K562 (cell line): ENCODE measurements at regions not wholly inside any gene's neighbourhood (a gene's known extent, or its start where the extent isn't known, plus 50 kb on each side); places are given as distances from the start of the nearest gene placed in this dataset.

Experiments used
- ATAC-seq: fragments of 200-7000 bp; cut with Tn5 transposase; 3 replicates; pipeline ENCODE4 v1.9.1; 2020; ENCODE audit warnings: moderate library complexity
- BruUV-seq: library from RNA; stranded (reverse); fragments of 400-500 nt; replicated peaks from 2 replicates; lab custom pipeline; 2021; lab: Mats Ljungman, UMichigan
- CTCF ChIA-PET: fragments of 300-600 bp; formaldehyde crosslinking; extraction: SDS; loops from one replicate; lab custom pipeline; 2021; ENCODE audit warnings: low intra/inter-chr PET ratio; lab: Yijun Ruan, JAX
- POLR2A ChIA-PET: fragments of 300-600, 350-650 bp; sonication (Branson Sonifier 250); formaldehyde crosslinking; extraction: SDS; loops from one replicate; lab custom pipeline; 2021; ENCODE audit warnings: antibody characterized with exemption, inconsistent platforms; lab: Yijun Ruan, JAX
- DNase-seq, 4 experiments: peaks; one replicate each; pipeline versions ENCODE4 v3.0.0 to v3.0.0-alpha.2; 2011 to 2018; ENCODE audit warnings: low spot score in 3 of 4, mixed read lengths in 3 of 4; ENCODE audit errors: extremely low read depth in 1 of 4
- FAIRE-seq: peaks from 2 replicates; lab custom pipeline; 2011; peaks lifted over from hg19 to GRCh38; lab: Jason Lieb, UNC
- H2AFZ ChIP-seq: 2 replicates; pipeline ENCODE4 v1.6.0; 2011; ENCODE audit warnings: low read depth, low read length, control low read depth, inconsistent platforms
- H3K27ac ChIP-seq: fragments of 200-600 bp; 3 replicates; pipeline ENCODE4 v1.8.0; 2011; ENCODE audit warnings: low read depth, mild to moderate bottlenecking, control low read depth, inconsistent platforms, low read length, moderate library complexity, mixed read lengths; ENCODE audit errors: extremely low read depth
- H3K27me3 ChIP-seq, 2 experiments: fragments of 300-600 bp in 1 of 2; 2 replicates in 1 of 2; 3 replicates in 1 of 2; pipeline versions ENCODE4 v1.6.0 to v1.8.0; 2011; ENCODE audit warnings: inconsistent platforms in 2 of 2, low read length in 2 of 2, mild to moderate bottlenecking in 1 of 2, mixed read lengths in 1 of 2, moderate library complexity in 1 of 2; ENCODE audit not compliant: control insufficient read depth in 2 of 2, insufficient read depth in 2 of 2
- H3K36me3 ChIP-seq: fragments of 300-600 bp; 3 replicates; pipeline ENCODE4 v1.8.0; 2011; ENCODE audit warnings: mild to moderate bottlenecking, low read length, inconsistent platforms; ENCODE audit not compliant: control insufficient read depth, insufficient read depth
- H3K4me1 ChIP-seq, 2 experiments: fragments of 200-600 bp in 1 of 2; replicated peaks in 1 of 2; 2 replicates in 1 of 2; 3 replicates in 1 of 2; pipeline versions ENCODE4 v1.5.1 to v1.8.0; 2011; ENCODE audit warnings: inconsistent platforms in 2 of 2, low read length in 2 of 2, mild to moderate bottlenecking in 1 of 2, mixed read lengths in 1 of 2, moderate library complexity in 1 of 2; ENCODE audit not compliant: control insufficient read depth in 2 of 2, insufficient read depth in 2 of 2
- H3K4me2 ChIP-seq: 2 replicates; pipeline ENCODE4 v1.6.1; 2011; ENCODE audit warnings: low read length, control low read depth, inconsistent platforms, mixed read lengths; ENCODE audit not compliant: insufficient read depth
- H3K4me3 ChIP-seq: fragments of 200-600 bp; sonication (generic), shearing (Covaris generic); 2 replicates; pipeline ENCODE4 v1.5.1; 2016; ENCODE audit warnings: control low read depth, inconsistent platforms
- H3K79me2 ChIP-seq: fragments of 200-600 bp; 3 replicates; pipeline ENCODE4 v1.8.0; 2011; ENCODE audit warnings: low read length, inconsistent platforms; ENCODE audit not compliant: control insufficient read depth, insufficient read depth
- H3K9ac ChIP-seq, 2 experiments: 2 replicates each; pipeline versions ENCODE4 v1.6.0 to v1.6.1; 2011; ENCODE audit warnings: low read depth in 2 of 2, low read length in 2 of 2, control low read depth in 1 of 2, inconsistent platforms in 1 of 2, mild to moderate bottlenecking in 1 of 2, mixed read lengths in 1 of 2; ENCODE audit not compliant: insufficient read depth in 1 of 2
- H3K9me1 ChIP-seq: one replicate; pipeline ENCODE4 v1.6.0; 2011; ENCODE audit warnings: inconsistent platforms, mild to moderate bottlenecking, low read length, moderate library complexity; ENCODE audit not compliant: control insufficient read depth, insufficient read depth
- H3K9me3 ChIP-seq: replicated peaks from 2 replicates; pipeline ENCODE4 v1.5.1; 2011; ENCODE audit warnings: low read depth, low read length, inconsistent platforms; ENCODE audit not compliant: control insufficient read depth, insufficient read depth
- H4K20me1 ChIP-seq: replicated peaks from 2 replicates; pipeline ENCODE4 v1.6.1; 2011; ENCODE audit warnings: low read length, inconsistent platforms, mixed read lengths; ENCODE audit not compliant: control insufficient read depth, insufficient read depth
- ARID2 ChIP-seq: fragments of 450-650 bp; IDR thresholded peaks from 2 replicates; pipeline ENCODE4 v1.6.1; 2017; ENCODE audit warnings: antibody characterized with exemption, mild to moderate bottlenecking
- CC2D1A ChIP-seq: fragments of 450-650 bp; IDR thresholded peaks from 2 replicates; pipeline ENCODE4 v1.6.1; 2017; ENCODE audit warnings: mild to moderate bottlenecking
- CCAR2 ChIP-seq: fragments of 200-400 bp; formaldehyde crosslinking; IDR thresholded peaks from 2 replicates; pipeline ENCODE4 v1.6.1; 2017; ENCODE audit warnings: mild to moderate bottlenecking, low read depth, low read length
- FOXJ2 ChIP-seq: fragments of 200-800 bp; sonication (Bioruptor generic); IDR thresholded peaks from 2 replicates; pipeline ENCODE4 v1.6.1; 2016; ENCODE audit warnings: missing genetic modification characterization, missing compliant biosample characterization
- HMG20B ChIP-seq: fragments of 250-450 bp; sonication (Bioruptor Pico); IDR thresholded peaks from 2 replicates; pipeline ENCODE4 v1.5.0; 2021; ENCODE audit warnings: mild to moderate bottlenecking
- IRF2 ChIP-seq: sonication (generic); formaldehyde crosslinking; IDR thresholded peaks from 2 replicates; pipeline ENCODE4 v1.8.1; 2022; ENCODE audit warnings: mild to moderate bottlenecking, missing genetic modification reagents
- KDM1A ChIP-seq, 2 experiments: fragments of 450-650 bp; IDR thresholded peaks; 2 replicates each; pipeline ENCODE4 v1.6.1; 2016; ENCODE audit warnings: mild to moderate bottlenecking in 2 of 2
- NFRKB ChIP-seq: fragments of 450-650 bp; IDR thresholded peaks from 2 replicates; pipeline ENCODE4 v1.6.1; 2016; ENCODE audit warnings: low read depth
- RAD51 ChIP-seq: fragments of 450-650 bp; IDR thresholded peaks from 2 replicates; pipeline ENCODE4 v1.7.1; 2016; ENCODE audit warnings: low read depth, mild to moderate bottlenecking, borderline replicate concordance
- RBM34 ChIP-seq: fragments of 200-400 bp; formaldehyde crosslinking; IDR thresholded peaks from 2 replicates; pipeline ENCODE4 v1.6.1; 2018; ENCODE audit warnings: low read length, borderline replicate concordance; ENCODE audit not compliant: insufficient read depth
- ZFP36 ChIP-seq: fragments of 150-350 bp; IDR thresholded peaks from 2 replicates; pipeline ENCODE4 v1.6.1; 2018; ENCODE audit warnings: low read length, low read depth; ENCODE audit not compliant: partially characterized antibody
- ZNF174 ChIP-seq: fragments of 250-450 bp; sonication (Bioruptor Pico); IDR thresholded peaks from 2 replicates; pipeline ENCODE4 v1.4.0; 2020; ENCODE audit warnings: mild to moderate bottlenecking
- ZNF551 ChIP-seq: fragments of 250-450 bp; sonication (Bioruptor Pico); IDR thresholded peaks from 2 replicates; pipeline ENCODE4 v1.5.0; 2021; ENCODE audit warnings: mild to moderate bottlenecking, moderate library complexity
- ZSCAN32 ChIP-seq: fragments of 450-650 bp; formaldehyde crosslinking; IDR thresholded peaks from 2 replicates; pipeline ENCODE4 v1.4.0; 2020; ENCODE audit warnings: mild to moderate bottlenecking, moderate library complexity
- WGBS: fragments of 100-300 bp; shearing (Covaris generic); methylation state at CpG from one replicate; pipeline ENCODE4 v1.1.6; 2016; ENCODE audit warnings: low coverage, mixed read lengths; ENCODE audit not compliant: insufficient coverage; ENCODE audit errors: missing lambda C conversion rate; 5-methylcytosine and 5-hydroxymethylcytosine counted together
- in situ Hi-C: fragments of 300-500 bp; cut with MboI; formaldehyde crosslinking; loops from 4 replicates; pipeline ENCODE4 v1.15.0; 2018; ENCODE audit warnings: inconsistent platforms, mixed read lengths
- intact Hi-C: fragments of 100-400 bp; cut with micrococcal nuclease; formaldehyde crosslinking; loops from 2 replicates; pipeline ENCODE4 v1.14.2; 2022
- TF ChIP-seq, protein P1 (sequence below): fragments of 200-800 bp; sonication (Bioruptor generic); IDR thresholded peaks from 2 replicates; pipeline ENCODE4 v1.6.1; 2017; ENCODE audit warnings: missing genetic modification characterization, missing compliant biosample characterization
- TF ChIP-seq, protein P2 (sequence below): sonication (generic); formaldehyde crosslinking; IDR thresholded peaks from 2 replicates; pipeline ENCODE4 v1.9.0; 2022; ENCODE audit warnings: mild to moderate bottlenecking, missing genetic modification reagents

DNA sequence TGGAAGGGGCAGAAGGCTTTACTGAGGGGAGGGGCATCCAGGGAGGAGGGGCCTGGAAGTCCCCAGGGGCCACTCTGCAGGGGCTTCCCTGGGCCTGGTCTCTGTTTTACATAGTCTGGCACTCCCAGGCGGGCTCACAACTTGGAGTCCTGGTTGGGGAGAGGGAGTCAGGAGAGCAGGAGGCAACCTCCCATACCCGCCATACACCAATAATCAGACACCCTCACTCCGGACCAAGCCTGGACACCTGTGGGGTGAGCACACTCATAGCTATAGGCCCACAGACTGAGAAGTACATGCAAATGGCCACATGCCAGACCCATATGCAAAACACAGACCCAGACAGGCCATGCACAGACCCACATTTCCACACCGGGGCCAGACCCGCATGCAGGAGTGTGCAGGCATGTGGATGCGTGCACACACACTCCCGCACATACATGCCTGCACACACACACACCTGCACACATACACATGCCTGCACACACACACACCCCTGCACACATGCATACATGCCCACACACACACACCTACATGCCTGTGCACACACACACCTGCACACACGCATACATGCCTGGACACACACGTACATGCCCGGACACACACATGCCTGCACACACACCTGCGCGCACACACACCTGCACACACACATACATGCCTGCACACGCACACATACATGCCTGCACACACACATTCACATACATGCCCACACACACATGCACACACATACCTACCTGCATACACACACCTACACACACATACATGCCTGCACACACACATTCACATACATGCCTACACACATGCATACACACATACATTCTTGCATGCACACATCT lies 89.5 kb upstream of the RUNX3 start:
- ATAC-seq (no peak), DNase-seq (no peak), FAIRE-seq (no peak)
- no peak overlapping the region for H3K9ac ChIP-seq
- no peaks in the 10 kb centered on the region for H3K79me2 ChIP-seq
- ChIA-PET POLR2A (no interaction called here), CTCF (no interaction called here)
- H3K9me1 ChIP-seq: no peaks in the 10 kb centered on the region
- no peaks in the 10 kb centered on the region; the same call in 1 of the 2 replicates for H4K20me1 ChIP-seq
- no peak overlapping the region for H2AFZ ChIP-seq
- no peaks in the 10 kb centered on the region for H3K36me3 ChIP-seq
- H3K4me3 ChIP-seq: no peak overlapping the region
- 0 out of 2 replicates have a peak, but pooled peaks have one; percentile 37 for TF ChIP-seq ARID2
- 0 out of 2 replicates have a peak, but pooled peaks have one; percentile 30 for TF ChIP-seq NFRKB
- no peak for TF ChIP-seq FOXJ2 (tag)
- TF ChIP-seq IRF2 (CRISPR knock-in tag): 0 out of 2 replicates have a peak, but pooled peaks have one; percentile 46
- peak in 1 of 2 experiments; percentile 26; a peak in 1 of 4 replicates for TF ChIP-seq KDM1A (IDR thresholded peaks at IDR 0.05)
- no peak overlapping the region for H3K4me2 ChIP-seq
- peaks cover under 1 to 38% of the 10 kb centered on the region in 2 experiments; a peak in 3 of 5 replicates for H3K27me3 ChIP-seq
- in situ Hi-C loops: no loop called here
- H3K9me3 ChIP-seq: no peaks in the 10 kb centered on the region
- no peak overlapping the region for H3K27ac ChIP-seq
- intact Hi-C loops: no loop called here
- no TSS peak for BruUV-seq
- H3K4me1 ChIP-seq: peaks cover 14 to 15% of the 10 kb centered on the region in 2 experiments; a peak in 3 of 5 replicates
- 41% methylated on average over 13 of the region's 13 CpGs for WGBS

DNA sequence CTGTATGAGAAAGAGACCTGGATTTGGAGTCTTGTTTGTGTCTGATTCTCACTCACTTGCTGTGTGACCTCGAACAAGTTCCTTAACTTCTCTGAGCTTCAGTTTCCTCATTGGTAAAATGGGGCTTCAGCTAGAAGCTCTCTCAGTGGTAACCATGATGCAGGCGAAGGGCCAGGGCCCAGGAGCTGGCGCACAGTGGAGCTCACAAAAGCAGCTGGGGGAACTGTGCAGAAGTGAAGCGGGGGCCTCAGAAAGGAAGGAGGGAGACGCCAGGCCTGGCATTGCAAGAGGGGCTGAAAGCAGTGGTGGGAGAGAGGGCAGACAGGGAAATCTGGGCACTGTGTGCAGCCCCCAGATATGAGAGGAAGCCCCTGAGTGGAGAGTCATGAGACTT lies 88.9 kb upstream of the RUNX3 start:
- in situ Hi-C loops: no loop called here
- WGBS: 18% methylated on average over 5 of the region's 5 CpGs
- ChIA-PET CTCF (no interaction called here), POLR2A (no interaction called here)
- Histone ChIP-seq H4K20me1 (no peaks in the 10 kb centered on the region; the same call in 1 of the 2 replicates), H3K9ac (no peak overlapping the region), H3K9me3 (no peaks in the 10 kb centered on the region), H3K4me2 (no peak overlapping the region), H2AFZ (no peak overlapping the region), H3K79me2 (no peaks in the 10 kb centered on the region), H3K4me3 (no peak overlapping the region), H3K27me3 (peaks cover 0 to 40% of the 10 kb centered on the region in 2 experiments; a peak in 2 of 5 replicates), H3K4me1 (peaks cover 14 to 15% of the 10 kb centered on the region in 2 experiments; a peak in 3 of 5 replicates), H3K9me1 (no peaks in the 10 kb centered on the region), H3K27ac (no peak overlapping the region), H3K36me3 (no peaks in the 10 kb centered on the region)
- BruUV-seq: no TSS peak
- FAIRE-seq (no peak), DNase-seq (no peak), ATAC-seq (no peak)
- intact Hi-C loops: no loop called here
- no peak for TF ChIP-seq RAD51
- TF ChIP-seq CCAR2: no peak
- no peak for TF ChIP-seq ZSCAN32 (CRISPR knock-in tag)
- no peak for TF ChIP-seq ZNF551 (CRISPR knock-in tag)
- no peak for TF ChIP-seq RBM34
- TF ChIP-seq ZNF174 (CRISPR knock-in tag): no peak
- peak; percentile 67 for TF ChIP-seq ZFP36
- TF ChIP-seq, protein P1, sequence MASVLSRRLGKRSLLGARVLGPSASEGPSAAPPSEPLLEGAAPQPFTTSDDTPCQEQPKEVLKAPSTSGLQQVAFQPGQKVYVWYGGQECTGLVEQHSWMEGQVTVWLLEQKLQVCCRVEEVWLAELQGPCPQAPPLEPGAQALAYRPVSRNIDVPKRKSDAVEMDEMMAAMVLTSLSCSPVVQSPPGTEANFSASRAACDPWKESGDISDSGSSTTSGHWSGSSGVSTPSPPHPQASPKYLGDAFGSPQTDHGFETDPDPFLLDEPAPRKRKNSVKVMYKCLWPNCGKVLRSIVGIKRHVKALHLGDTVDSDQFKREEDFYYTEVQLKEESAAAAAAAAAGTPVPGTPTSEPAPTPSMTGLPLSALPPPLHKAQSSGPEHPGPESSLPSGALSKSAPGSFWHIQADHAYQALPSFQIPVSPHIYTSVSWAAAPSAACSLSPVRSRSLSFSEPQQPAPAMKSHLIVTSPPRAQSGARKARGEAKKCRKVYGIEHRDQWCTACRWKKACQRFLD: no peak
- TF ChIP-seq CC2D1A: no peak
- TF ChIP-seq HMG20B: no peak
- TF ChIP-seq, protein P2, sequence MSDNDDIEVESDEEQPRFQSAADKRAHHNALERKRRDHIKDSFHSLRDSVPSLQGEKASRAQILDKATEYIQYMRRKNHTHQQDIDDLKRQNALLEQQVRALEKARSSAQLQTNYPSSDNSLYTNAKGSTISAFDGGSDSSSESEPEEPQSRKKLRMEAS (CRISPR knock-in tag): no peak
